Uterus (tissue), 3 donors: ENCODE measurements at regions not wholly inside any gene's neighbourhood (a gene's known extent, or its start where the extent isn't known, plus 50 kb on each side); places are given as distances from the start of the nearest gene placed in this dataset.
A peak's percentile ranks its signal among the peaks of the same experiment; 100 is the strongest.

Source experiments
- DNase-seq, 2 donors: peaks; one replicate each; pipeline ENCODE4 v3.0.0-alpha.2; 2019 to 2020
- H3K27ac ChIP-seq, 2 donors: fragments of 200-600 bp; sonication (generic); 1 replicate in 1 of 2; 2 replicates in 1 of 2; pipeline ENCODE4 v1.5.1; 2016 to 2018
- H3K27me3 ChIP-seq, 2 donors: fragments of 200-600 bp; sonication (generic); one replicate each; pipeline ENCODE4 v1.5.1; 2018 to 2019; ENCODE audit warnings: control low read depth in 1 of 2
- H3K36me3 ChIP-seq, 2 donors: fragments of 200-600 bp; sonication (generic); one replicate each; pipeline ENCODE4 v1.5.1; 2019; ENCODE audit warnings: control low read depth in 1 of 2
- H3K4me1 ChIP-seq, 2 donors: fragments of 200-600 bp; sonication (generic); one replicate each; pipeline ENCODE4 v1.5.1; 2018 to 2019; ENCODE audit warnings: control low read depth in 1 of 2
- H3K4me3 ChIP-seq, 2 donors: fragments of 200-600 bp; sonication (generic); 1 replicate in 1 of 2; 2 replicates in 1 of 2; pipeline ENCODE4 v1.5.1; 2018 to 2019; ENCODE audit warnings: mild to moderate bottlenecking in 1 of 2
- H3K9me3 ChIP-seq, 2 donors: fragments of 200-600 bp; sonication (generic); one replicate each; pipeline ENCODE4 v1.5.1; 2019; ENCODE audit warnings: control low read depth in 1 of 2
- CTCF ChIP-seq, 4 experiments: fragments of 200-600 bp in 2 of 4; fragments of 450-650 bp in 2 of 4; sonication (generic) in 2 of 4; IDR thresholded peaks; one replicate each; pipeline ENCODE4 v1.5.1; 2016 to 2019; ENCODE audit warnings: antibody characterized with exemption in 4 of 4, mild to moderate bottlenecking in 2 of 4, moderate library complexity in 1 of 4
- POLR2A ChIP-seq, 2 donors: fragments of 450-650 bp; IDR thresholded peaks; one replicate each; pipeline ENCODE4 v1.6.1; 2016; ENCODE audit warnings: antibody characterized with exemption in 2 of 2, mild to moderate bottlenecking in 1 of 2, moderate library complexity in 1 of 2
- intact Hi-C: fragments of 100-400 bp; cut with DNase I; formaldehyde crosslinking; loops from one replicate; pipeline ENCODE4 v1.15.1; 2023; ENCODE audit warnings: low total_unique reads
- donor health status: DM: yes; HTN: yes; CAD: no.

- no peaks in the 10 kb centered on the region for H3K36me3 ChIP-seq
- H3K9me3 ChIP-seq = no peaks in the 10 kb centered on the region
- intact Hi-C loops = no loop called here
- TF ChIP-seq CTCF (IDR thresholded peaks at IDR 0.05) (no peak), POLR2A (IDR thresholded peaks at IDR 0.05) (no peak)
- peak overlapping the region; percentile 67 to 77 for H3K27ac ChIP-seq
- peaks cover 0 to 5% of the 10 kb centered on the region in 2 donors for H3K4me1 ChIP-seq
- no peaks in the 10 kb centered on the region for H3K27me3 ChIP-seq
- DNase-seq = peak; percentile 20 to 31
- no peak overlapping the region for H3K4me3 ChIP-seq
Measured at GRCh38 chr13:74061926-74062595, 72.1 kb downstream of the KLF12 start.

- DNase-seq = peak; percentile 20 to 24
- no peaks in the 10 kb centered on the region for H3K9me3 ChIP-seq
- intact Hi-C loops = no loop called here
Measured at GRCh38 chr13:74056801-74057542, 77.2 kb downstream of the KLF12 start.

DNA sequence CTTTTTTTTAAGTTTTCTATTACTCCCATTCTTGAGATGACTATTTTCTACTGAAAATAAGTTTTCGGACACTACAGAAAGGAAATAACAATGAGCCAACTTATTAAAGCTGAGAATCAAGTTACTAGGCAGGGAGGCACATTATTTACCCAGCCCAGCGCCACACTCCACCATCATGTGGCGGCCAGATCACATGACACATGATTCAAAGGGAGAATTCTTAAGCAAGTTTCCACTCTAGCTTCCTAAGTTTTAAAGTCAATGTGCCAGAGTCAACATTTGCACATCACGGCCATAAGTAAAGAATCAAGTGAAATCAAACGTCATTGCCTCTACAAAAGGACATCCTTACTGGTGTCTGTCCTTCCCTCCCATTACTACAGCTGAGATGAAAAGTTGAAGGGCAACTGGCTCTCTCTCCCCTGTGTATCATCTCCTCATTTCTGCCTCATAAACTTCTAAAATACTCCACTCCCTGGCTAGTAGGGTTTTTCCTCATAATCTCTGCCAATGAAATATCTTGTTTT, 81.7 kb downstream of the KLF12 start:
- Histone ChIP-seq H3K4me1 (no peaks in the 10 kb centered on the region), H3K4me3 (no peak overlapping the region), H3K9me3 (no peaks in the 10 kb centered on the region), H3K36me3 (no peaks in the 10 kb centered on the region), H3K27ac (no peak overlapping the region), H3K27me3 (no peaks in the 10 kb centered on the region)
- DNase-seq = no peak
- TF ChIP-seq CTCF (IDR thresholded peaks at IDR 0.05) (no peak), POLR2A (IDR thresholded peaks at IDR 0.05) (no peak)
- intact Hi-C loops = no loop called here

More at GRCh38 chr13:74056801-74057542, 77.2 kb downstream of the KLF12 start:
- H3K27me3 ChIP-seq = no peaks in the 10 kb centered on the region
- no peaks in the 10 kb centered on the region for H3K36me3 ChIP-seq
- H3K4me1 ChIP-seq = no peaks in the 10 kb centered on the region
- TF ChIP-seq CTCF (IDR thresholded peaks at IDR 0.05) (no peak), POLR2A (IDR thresholded peaks at IDR 0.05) (no peak)
- H3K27ac ChIP-seq = peak overlapping the region in 1 of 2 donors; percentile 29
- no peak overlapping the region for H3K4me3 ChIP-seq

- TF ChIP-seq POLR2A (IDR thresholded peaks at IDR 0.05) = no peak
- no peak for TF ChIP-seq CTCF (IDR thresholded peaks at IDR 0.05)
- DNase-seq = no peak
- Histone ChIP-seq H3K9me3 (no peaks in the 10 kb centered on the region), H3K4me1 (no peaks in the 10 kb centered on the region), H3K27me3 (no peaks in the 10 kb centered on the region), H3K36me3 (no peaks in the 10 kb centered on the region), H3K27ac (no peak overlapping the region), H3K4me3 (no peak overlapping the region)
- intact Hi-C loops = no loop called here
Measured at GRCh38 chr13:74048756-74049155, 85.4 kb downstream of the KLF12 start.
